GM19468 (cell line): ENCODE measurements at regions not wholly inside any gene's neighbourhood (a gene's known extent, or its start where the extent isn't known, plus 50 kb on each side); places are given as distances from the start of the nearest gene placed in this dataset.

Experiments used
- ATAC-seq: cut with Tn5 transposase; IDR thresholded peaks from one replicate; pipeline ENCODE4 v1.9.1; 2021; ENCODE audit warnings: mild to moderate bottlenecking, moderate library complexity, moderate number of reproducible peaks; ENCODE audit not compliant: unreplicated experiment; ENCODE audit errors: extremely low read depth

DNA sequence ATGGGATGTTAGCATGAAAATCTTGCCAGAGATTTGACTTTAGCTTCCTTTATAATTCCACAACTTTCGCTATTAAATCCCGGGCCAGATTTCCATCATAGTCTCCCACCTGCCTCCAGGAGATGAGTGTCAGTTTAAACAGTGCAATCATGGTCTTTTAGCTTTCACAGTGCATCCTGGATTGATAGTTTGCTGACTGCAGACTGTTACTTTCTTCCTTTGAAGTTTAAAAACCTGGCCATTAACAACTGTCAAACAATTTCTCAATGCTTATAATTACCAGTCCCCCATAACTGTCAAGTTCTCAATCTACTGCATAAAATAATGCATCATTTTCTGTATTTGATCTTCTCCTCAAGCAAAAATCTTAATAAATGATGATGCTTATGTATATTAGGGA is 108.4 kb upstream of the FSTL5 start:
- ATAC-seq: no peak

DNA sequence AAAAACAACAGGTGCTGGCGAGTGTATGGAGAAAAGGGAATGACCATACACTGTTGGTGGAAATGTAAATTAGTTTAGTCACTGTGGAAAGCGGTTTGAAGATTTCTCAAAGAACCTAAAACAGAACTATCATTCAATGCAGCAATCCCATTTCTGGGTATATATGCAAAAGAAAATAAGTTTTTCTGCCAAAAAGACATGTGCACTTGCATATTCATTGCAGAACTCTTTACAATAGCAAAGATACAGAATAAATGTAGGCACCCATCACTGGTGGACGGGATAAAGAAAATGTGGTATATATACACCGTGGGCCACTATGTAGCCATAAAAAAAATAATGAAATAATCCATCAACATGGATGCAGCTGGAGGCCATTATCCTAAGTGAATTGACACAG is 105.1 kb upstream of the FSTL5 start:
- no peak for ATAC-seq

DNA sequence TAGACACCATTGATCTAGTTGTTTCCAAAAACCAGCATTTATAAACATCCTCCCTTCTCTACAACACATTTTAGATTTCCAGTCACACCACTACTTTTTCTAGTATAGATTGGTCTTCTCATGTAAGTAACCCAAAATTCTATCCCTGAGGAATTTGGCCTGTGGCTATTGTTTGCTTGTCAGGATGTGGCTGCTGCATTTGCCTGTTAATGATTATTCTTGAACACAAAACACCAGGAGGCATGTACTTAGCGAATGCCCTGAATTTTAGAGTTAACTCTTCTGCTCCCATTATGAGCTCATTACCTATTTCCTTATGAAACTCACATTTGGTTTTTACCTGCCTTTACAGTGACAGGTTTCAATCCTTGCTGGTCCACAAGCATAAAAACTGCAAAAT is 102.0 kb upstream of the FSTL5 start:
- ATAC-seq: no peak

DNA sequence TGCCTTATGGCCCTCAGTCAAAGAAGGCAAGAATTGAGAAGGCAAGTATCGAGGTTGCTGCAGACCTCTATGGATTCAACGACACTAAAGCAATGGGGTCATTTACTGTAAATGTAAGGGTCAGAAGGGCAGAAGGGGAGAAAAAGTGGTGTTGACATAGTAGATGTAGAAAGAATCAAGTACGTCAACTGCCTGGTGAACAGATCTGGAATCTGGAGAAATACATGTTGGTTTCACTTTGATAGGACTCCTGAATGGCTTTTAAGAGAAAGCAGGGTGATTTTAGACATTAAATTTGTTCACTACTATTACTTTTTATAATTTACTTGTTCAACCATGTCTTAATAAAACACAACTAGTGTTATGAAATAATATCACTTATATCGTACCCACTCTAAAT is 81.3 kb upstream of the FSTL5 start:
- no peak for ATAC-seq

DNA sequence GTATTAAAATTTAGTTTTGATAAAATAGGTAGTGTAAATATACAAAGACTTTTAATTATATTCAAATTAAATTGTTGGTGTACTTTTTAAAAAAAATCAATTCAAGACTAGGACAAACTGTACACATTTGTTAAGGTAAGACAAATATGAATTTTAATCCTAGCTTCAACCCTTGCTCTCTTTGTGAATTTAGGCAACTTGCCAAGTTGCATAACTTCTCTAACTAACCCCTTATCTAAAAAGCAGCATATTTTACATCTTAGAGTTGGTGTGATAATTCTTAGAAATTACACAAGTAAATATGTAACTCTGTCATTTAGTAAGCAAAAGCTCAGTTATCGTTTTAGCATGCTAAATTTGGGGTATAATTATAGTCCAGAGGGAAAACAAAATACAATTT is 78.1 kb upstream of the FSTL5 start:
- ATAC-seq: no peak

DNA sequence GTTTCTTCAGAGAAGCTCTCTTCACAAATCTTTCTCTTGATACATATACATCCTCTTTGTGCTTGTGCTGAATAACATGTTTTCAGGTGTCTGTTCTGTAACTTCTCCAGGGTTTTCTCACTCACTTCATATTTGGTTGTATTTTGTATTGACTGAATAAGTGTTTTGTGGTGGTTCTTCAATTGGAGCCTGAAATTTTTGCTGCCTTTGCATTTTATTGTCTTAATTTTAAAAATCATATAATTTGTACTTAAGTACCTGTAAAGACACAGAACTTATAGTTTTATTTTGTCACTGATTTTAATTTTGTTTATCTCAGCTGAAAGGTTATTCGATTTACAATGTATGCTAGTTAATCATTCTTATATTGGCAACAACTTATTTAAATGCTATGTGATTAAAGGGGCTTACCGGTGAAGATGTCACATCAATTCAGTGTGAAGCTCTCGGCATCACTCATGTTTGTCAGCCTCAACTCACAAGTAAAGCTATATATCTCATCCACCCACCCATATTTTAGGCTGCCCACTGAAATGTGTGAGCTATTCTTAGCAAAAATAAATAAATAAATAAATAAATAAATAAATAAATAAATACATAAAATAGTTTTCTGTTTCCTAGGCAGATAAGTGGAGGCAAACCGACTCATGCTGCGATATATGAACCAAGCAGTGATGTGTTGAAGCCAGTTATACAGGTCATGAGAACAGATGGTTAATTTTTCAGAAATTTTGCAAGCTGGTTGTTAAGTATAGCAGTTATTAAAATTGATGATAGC is 76.4 kb upstream of the FSTL5 start:
- ATAC-seq: no peak

DNA sequence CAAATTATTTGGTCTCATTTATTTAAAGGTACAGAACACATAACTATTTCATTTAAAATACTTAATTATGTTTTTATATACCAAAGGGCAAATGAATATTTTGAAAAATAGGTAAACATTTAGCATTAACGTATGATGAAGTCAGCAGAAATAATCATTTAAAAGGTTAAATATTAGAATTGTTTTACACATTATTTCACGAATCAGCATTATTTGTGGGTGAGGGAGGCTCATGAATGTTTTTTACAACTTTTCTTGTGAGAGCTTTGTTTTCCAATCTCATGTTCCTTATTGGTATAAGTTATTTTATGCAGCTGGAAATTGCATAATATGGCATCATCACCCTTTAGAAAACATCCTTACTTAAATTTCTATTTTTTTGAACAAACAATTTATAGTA is 73.9 kb upstream of the FSTL5 start:
- ATAC-seq: no peak

DNA sequence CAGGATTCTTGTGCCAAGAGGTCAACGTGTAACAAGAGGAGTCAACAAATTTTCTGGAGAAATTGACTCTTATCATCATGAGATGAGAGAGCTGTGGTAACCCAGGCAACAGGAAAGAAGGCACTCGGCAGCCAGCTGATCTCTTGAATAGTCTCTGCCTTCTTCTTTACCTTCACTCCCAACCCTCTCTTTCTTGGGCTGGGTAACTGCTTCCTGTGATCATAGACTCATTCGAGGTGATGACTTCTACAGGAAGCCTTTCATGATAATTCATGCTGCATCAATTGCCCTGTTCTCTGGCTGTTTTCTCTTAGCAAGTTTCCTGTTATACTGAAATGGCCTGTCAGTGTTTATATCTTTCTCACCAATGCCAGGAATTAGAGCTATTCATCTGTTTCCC is 70.8 kb upstream of the FSTL5 start:
- ATAC-seq: no peak

DNA sequence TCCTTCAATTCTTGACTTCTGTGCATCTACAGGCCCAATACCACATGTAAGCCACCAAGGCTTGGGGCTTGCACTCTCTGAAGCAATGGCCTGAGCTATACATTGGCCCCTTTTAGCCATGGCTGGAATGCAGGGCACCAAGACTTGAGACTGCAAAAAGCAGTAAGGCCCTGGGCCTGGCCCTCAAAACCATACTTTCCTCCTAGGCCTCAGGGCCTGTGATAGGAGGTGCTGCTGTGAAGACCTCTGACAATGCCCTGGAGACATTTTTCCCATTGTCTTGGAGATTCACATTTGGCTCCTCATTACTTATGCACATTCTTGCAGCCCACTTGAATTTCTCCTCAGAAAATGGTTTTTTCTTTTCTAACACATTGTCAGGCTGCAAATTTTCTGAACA is 68.5 kb upstream of the FSTL5 start:
- ATAC-seq: no peak

DNA sequence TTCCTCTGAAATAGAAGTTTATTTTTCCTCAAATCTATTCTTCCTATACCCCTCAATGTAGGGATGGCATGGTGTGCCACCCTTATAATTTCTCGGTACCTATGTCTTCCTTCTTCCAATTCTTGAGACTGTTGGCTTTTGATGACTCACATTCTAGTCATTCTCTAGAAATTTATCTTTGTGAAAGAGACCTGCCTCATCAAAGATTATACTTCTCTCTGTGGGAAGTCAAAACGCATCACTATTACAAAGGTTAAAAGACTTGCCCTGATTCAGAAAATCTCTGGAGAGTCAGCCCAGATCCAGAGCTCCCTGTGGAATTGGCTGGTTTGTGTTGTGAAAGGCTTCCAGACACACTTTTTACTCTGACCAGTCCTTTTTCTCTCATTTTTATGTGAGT is 65.9 kb upstream of the FSTL5 start:
- ATAC-seq: no peak

DNA sequence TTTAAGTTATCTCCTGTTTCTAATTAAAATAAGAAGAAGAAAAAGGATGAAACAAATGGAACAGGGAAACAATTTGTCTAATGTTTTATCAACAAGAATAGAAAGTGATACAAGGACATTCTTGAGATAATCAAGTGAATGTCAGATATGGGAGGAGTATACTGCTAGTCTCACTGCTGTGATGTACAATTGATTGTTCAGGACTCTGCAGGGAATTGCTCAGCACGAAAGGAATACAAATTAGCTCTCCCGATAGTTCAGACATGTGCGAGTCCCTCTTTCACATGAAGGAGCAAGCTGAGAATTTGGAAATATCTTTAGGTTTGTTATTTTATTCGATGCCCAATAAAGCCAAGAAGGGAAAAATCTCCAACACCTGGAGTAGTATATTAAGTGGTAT is 57.3 kb upstream of the FSTL5 start:
- no peak for ATAC-seq
